Heart left ventricle (tissue), 13 donors: ENCODE measurements at regions not wholly inside any gene's neighbourhood (a gene's known extent, or its start where the extent isn't known, plus 50 kb on each side); places are given as distances from the start of the nearest gene placed in this dataset.

ENCODE experiments used
- CTCF ChIP-seq, 12 donors: fragments of 200-600 bp; sonication (generic) in 4 of 12; IDR thresholded peaks; one replicate each; pipeline versions ENCODE4 v1.5.0 to v1.8.0; 2018 to 2022; ENCODE audit warnings: antibody characterized with exemption in 12 of 12, mild to moderate bottlenecking in 5 of 12
- POLR2A ChIP-seq, 2 donors: fragments of 450-650 bp; IDR thresholded peaks; one replicate each; pipeline ENCODE4 v1.6.1; 2017; ENCODE audit warnings: antibody characterized with exemption in 2 of 2, mild to moderate bottlenecking in 2 of 2, moderate library complexity in 2 of 2
- donor health status: ischemic (EF 13 %, LVEDD 7.1; RV severe dilation, severe dysfunction).
- donor health status: DM: no; HTN: yes; CAD: no.
- donor health status: DM: no; HTN: no; CAD: no.
- donor health status: ischemic (EF 25% LVEDD 6.9; RV normal size, moderate dysfunction).
- donor health status: ischemic (EF 25% LVEDD 5.7; RV mildly dilated, moderate dysfunction).
- donor health status: ischemic (EF 35%, LVEDD 5.7; RV mildly dilated, moderate dysfunction).
- donor health status: nonischemic (EF 11% LVEDD 7.7; RV severe dilation, severe dysfunction).
- donor health status: DM: yes; HTN: yes; CAD: no.
- donor health status: PGD.
- donor health status: ischemic (EF 29% LVEDD 5.4; RV normal size, mild dysfunction).
- donor health status: nonischemic (EF 23%, LVEDD 6.1; RV moderate dilation, normal function).

GRCh38 chr18:75524841-75525240, 97.3 kb upstream of the SMIM21 start:
- TF ChIP-seq POLR2A (IDR thresholded peaks at IDR 0.05) = no peak
- no peak for TF ChIP-seq CTCF (IDR thresholded peaks at IDR 0.05)
